GM08714 (cell line): ENCODE measurements at regions not wholly inside any gene's neighbourhood (a gene's known extent, or its start where the extent isn't known, plus 50 kb on each side); places are given as distances from the start of the nearest gene placed in this dataset.

Experiments
- H3K4me3 ChIP-seq: fragments of 200-500 bp; sonication (Bioruptor generic); 2 replicates; pipeline ENCODE4 v1.5.1; 2014; ENCODE audit warnings: mild to moderate bottlenecking, low read length, inconsistent platforms
- ZNF274 ChIP-seq: IDR thresholded peaks from 2 replicates; pipeline ENCODE4 v1.6.1; 2012; ENCODE audit warnings: mild to moderate bottlenecking, low read depth, low read length

- no peak overlapping the region for H3K4me3 ChIP-seq
- no peak for TF ChIP-seq ZNF274
Measured at GRCh38 chr13:22243469-22244163, 572.7 kb downstream of the FGF9 start.

- H3K4me3 ChIP-seq: no peak overlapping the region
- no peak for TF ChIP-seq ZNF274
Measured at GRCh38 chr13:22252281-22252830, 581.5 kb downstream of the FGF9 start.

DNA sequence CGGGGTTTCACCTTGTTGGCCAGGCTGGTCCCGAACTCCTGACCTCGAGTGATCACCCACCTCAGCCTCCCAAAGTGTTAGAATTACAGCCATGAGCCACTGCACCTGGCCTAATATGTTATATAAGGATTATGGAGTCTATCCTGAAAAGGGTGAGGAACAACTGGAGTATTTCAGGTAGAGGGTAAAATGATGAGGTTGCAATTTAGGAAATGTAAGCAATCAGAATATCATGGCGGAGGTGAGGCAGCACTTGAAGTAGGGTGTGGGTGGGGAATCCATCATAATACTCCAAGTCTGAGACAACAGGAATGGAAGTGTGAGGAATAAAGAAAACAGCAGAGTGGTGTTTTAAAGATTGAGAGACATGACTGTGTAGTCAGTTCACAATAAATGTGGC lies 582.2 kb downstream of the FGF9 start:
- no peak for TF ChIP-seq ZNF274
- H3K4me3 ChIP-seq: no peak overlapping the region

GRCh38 chr13:22256111-22256639 lies 585.3 kb downstream of the FGF9 start:
- H3K4me3 ChIP-seq: no peak overlapping the region
- no peak for TF ChIP-seq ZNF274

GRCh38 chr13:22262001-22262885 lies 591.4 kb downstream of the FGF9 start:
- no peak for TF ChIP-seq ZNF274
- no peak overlapping the region for H3K4me3 ChIP-seq

DNA sequence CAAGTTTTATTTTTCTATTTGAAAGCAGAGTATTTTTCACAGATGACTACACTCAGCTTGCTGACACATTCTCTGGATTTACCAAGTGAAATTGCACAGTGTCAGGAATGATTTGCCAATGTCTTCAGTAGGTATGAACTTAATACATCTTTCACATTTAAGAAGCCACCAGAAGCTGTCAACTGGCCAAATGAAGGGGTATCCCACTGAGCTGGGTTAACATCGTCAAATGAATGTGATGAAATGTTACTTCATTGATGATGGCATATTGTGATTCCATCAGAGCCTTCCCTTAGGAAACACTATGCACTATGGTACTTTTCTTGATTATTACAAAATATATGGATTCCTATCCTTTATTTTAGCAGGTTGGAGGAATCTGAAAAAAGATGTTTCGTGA lies 592.3 kb downstream of the FGF9 start:
- no peak overlapping the region for H3K4me3 ChIP-seq
- TF ChIP-seq ZNF274: no peak

DNA sequence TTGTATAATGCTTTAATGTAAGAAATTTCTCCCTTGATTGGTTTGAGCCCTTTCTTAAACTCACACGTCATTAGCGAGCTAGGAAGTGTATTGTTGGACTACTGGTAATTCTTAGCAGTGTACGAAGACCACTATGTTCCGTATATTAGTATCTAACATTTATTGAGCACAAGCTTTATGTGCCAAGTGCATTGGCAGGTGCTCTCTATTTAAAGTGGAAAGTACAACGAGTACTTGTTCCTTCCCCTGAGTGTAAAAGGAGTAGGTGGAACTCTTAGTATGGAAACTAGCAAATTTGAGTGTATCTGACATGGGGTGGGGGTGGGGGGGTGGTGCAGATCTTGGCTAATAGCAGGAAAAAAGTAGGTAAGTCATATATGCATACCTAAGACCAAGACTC lies 594.7 kb downstream of the FGF9 start:
- no peak for TF ChIP-seq ZNF274
- H3K4me3 ChIP-seq: no peak overlapping the region

DNA sequence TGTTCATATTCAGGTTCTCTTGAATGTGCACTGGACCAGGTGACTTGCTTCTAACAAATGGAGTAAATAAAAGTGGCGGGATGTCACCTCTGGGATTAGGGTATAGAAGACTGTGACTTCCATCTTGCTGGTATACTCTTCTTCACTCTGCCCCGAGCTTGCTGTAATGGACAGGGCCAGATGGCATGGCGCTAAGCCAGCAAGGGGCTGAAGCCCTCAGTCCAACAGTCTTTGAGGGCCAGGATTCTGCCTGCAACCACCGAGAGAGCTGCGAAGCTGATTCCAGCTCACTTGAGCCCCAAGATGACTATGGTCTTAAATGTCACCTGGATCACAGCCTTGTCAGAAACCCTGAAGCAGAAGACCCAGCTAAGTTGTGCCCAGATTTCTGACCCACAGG lies 600.0 kb downstream of the FGF9 start:
- TF ChIP-seq ZNF274: no peak
- H3K4me3 ChIP-seq: no peak overlapping the region

DNA sequence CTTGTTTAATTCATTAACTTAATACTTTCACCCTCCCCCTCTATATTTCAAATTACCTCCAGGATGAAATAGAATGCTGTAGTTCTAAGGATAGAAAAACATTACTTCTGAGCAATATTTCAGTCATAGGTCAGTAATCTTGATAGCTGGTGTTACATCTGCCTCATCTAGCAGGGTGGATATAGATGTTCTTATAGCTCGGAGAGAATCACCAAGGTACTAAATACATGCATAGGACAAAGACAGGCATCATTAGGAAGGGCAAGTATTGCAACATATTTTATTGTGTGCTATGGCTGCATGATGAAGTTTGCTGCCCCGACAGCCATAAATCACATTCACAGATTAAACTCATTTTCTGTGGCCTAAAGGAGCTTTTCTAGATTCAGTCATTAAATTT lies 601.0 kb downstream of the FGF9 start:
- H3K4me3 ChIP-seq: no peak overlapping the region
- no peak for TF ChIP-seq ZNF274

- H3K4me3 ChIP-seq: no peak overlapping the region
- no peak for TF ChIP-seq ZNF274
Measured at GRCh38 chr13:22275393-22275792, 604.5 kb downstream of the FGF9 start.

DNA sequence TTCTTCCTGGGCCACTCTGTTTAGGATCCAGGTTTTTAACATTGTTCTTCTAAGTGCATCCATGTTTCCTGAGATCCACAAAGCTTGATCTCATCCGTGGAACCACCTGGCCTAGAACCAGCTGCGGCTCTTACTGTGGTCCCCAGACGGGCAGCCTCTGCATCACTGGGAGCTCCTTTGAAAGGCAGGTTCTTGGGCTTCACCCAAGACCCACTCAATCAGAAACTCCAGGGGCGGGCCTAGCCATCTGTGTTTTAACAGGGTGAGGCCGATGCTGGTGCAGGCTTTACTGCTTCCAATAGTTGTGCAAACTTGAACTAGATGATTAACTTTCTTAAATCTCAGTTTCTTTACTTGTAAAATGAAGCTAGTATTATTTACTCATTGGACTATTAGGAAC lies 605.7 kb downstream of the FGF9 start:
- no peak overlapping the region for H3K4me3 ChIP-seq
- TF ChIP-seq ZNF274: no peak

DNA sequence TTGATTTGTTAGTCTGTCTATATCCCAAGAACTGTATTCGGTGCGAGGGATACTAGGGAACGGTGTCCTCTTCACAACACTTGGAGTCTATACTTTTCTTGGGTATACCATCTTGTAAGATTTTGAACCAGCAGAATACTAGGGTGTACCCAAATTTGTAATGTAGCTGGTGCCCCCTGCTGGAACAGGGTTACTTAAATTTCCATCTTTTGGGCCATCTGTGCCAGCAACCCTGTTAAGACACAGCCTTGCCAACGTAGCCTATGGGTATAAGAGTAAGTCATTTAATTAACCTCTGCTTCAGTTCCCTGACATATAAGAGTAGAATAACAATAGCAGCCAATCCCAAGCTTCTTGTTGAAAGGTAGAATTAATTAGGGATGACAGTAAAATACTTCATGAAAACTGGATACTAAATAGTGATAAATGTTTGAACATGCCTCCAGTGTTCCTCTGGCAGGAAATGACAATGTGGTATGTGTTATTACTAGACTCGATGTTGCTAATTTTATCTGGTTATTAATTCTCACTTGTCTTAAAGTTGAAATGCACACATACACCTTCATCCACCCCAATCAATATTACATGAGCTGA lies 607.6 kb downstream of the FGF9 start:
- no peak for TF ChIP-seq ZNF274
- H3K4me3 ChIP-seq: no peak overlapping the region

- H3K4me3 ChIP-seq: no peak overlapping the region
- TF ChIP-seq ZNF274: no peak
Measured at GRCh38 chr13:22285867-22286266, 615.0 kb downstream of the FGF9 start.

DNA sequence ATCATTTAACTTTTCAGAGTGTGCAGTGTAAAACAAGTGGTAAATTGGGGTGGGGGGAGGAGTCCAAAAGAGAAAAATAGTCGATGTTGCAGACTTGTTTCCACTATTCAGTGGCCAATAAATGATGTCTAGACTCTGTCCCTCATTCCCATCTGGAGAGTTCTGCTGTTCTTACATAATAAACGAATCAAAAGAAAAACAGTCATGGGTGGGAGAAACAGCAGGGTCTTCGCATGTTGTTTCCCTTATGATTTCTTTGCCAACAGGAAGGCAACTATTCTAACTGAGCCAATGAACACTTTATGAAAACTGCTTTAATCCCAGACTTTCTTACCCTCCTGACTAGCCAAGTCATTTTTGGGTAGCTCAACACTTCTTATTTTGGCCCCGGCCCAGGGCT lies 615.5 kb downstream of the FGF9 start:
- no peak overlapping the region for H3K4me3 ChIP-seq
- TF ChIP-seq ZNF274: no peak

- no peak overlapping the region for H3K4me3 ChIP-seq
- TF ChIP-seq ZNF274: no peak
Measured at GRCh38 chr13:22287343-22287920, 616.6 kb downstream of the FGF9 start.
